A549 (cell line): ENCODE measurements at regions not wholly inside any gene's neighbourhood (a gene's known extent, or its start where the extent isn't known, plus 50 kb on each side); places are given as distances from the start of the nearest gene placed in this dataset.

Experiments used
- ATAC-seq, 2 experiments: fragments of 200-7000 bp in 1 of 2; fragments of >200 bp in 1 of 2; cut with Nextera tagmentation in 1 of 2; cut with Tn5 transposase in 1 of 2; 3 replicates each; pipeline versions ENCODE4 v1.8.0 to v1.9.1; 2018 to 2020; ENCODE audit warnings: mild to moderate bottlenecking in 1 of 2, moderate library complexity in 1 of 2
- CTCF ChIA-PET: fragments of 300-600 bp; sonication (Branson Sonifier 250); formaldehyde crosslinking; extraction: SDS; loops from one replicate; lab custom pipeline; 2021; ENCODE audit warnings: antibody characterized with exemption, inconsistent platforms; lab: Yijun Ruan, JAX
- POLR2A ChIA-PET: fragments of 350-600 bp; formaldehyde crosslinking; extraction: SDS; loops from one replicate; lab custom pipeline; 2021; ENCODE audit warnings: antibody characterized with exemption, inconsistent platforms; lab: Yijun Ruan, JAX
- DNase-seq, 2 experiments: peaks; one replicate each; pipeline versions ENCODE4 v3.0.0 to v3.0.0-alpha.2; 2011 to 2016; ENCODE audit warnings: low read depth in 1 of 2, low spot score in 1 of 2
- FAIRE-seq: peaks from 2 replicates; lab custom pipeline; 2011; peaks lifted over from hg19 to GRCh38; lab: Jason Lieb, UNC
- H3K27ac ChIP-seq, 2 experiments: fragments of >200 bp; sonication (Bioruptor Twin); formaldehyde crosslinking; 3 replicates each; pipeline ENCODE4 v1.5.1; 2016 to 2017
- H3K4me1 ChIP-seq: fragments of >200 bp; sonication (Bioruptor Twin); formaldehyde crosslinking; 3 replicates; pipeline ENCODE4 v1.6.1; 2016
- H3K4me2 ChIP-seq: fragments of >200 bp; sonication (Bioruptor Twin); formaldehyde crosslinking; 3 replicates; pipeline ENCODE4 v1.6.1; 2016
- H3K4me3 ChIP-seq: fragments of >200 bp; sonication (Bioruptor Twin); formaldehyde crosslinking; 3 replicates; pipeline ENCODE4 v1.5.1; 2016
- H3K9me3 ChIP-seq: fragments of >200 bp; sonication (Bioruptor Twin); formaldehyde crosslinking; 3 replicates; pipeline ENCODE4 v1.6.1; 2016
- BCL3 ChIP-seq: fragments of >200 bp; sonication (Bioruptor Twin); formaldehyde crosslinking; IDR thresholded peaks from 3 replicates; pipeline ENCODE4 v1.6.1; 2016
- BHLHE40 ChIP-seq: IDR thresholded peaks from 2 replicates; pipeline ENCODE4 v1.6.1; 2012; ENCODE audit warnings: low read depth, low read length, inconsistent platforms
- CBX2 ChIP-seq: fragments of 200-600 bp; sonication (generic); IDR thresholded peaks from 2 replicates; pipeline ENCODE4 v1.6.1; 2016; ENCODE audit warnings: low read depth, mild to moderate bottlenecking, borderline replicate concordance
- CBX8 ChIP-seq: fragments of 200-600 bp; sonication (generic); IDR thresholded peaks from 2 replicates; pipeline ENCODE4 v1.6.1; 2016
- CEBPB ChIP-seq, 2 experiments: fragments of >200 bp in 1 of 2; sonication (Bioruptor Twin) in 1 of 2; formaldehyde crosslinking in 1 of 2; IDR thresholded peaks; 2 replicates each; pipeline ENCODE4 v1.6.1; 2012 to 2016
- CHD2 ChIP-seq: fragments of 150-350 bp; IDR thresholded peaks from 2 replicates; pipeline ENCODE4 v1.6.1; 2014; ENCODE audit warnings: low read length; ENCODE audit not compliant: partially characterized antibody
- E2F6 ChIP-seq: IDR thresholded peaks from 2 replicates; pipeline ENCODE4 v1.6.1; 2012; ENCODE audit warnings: low read depth, borderline replicate concordance
- EHMT2 ChIP-seq: fragments of 200-600 bp; sonication (generic); IDR thresholded peaks from 2 replicates; pipeline ENCODE4 v1.6.1; 2016; ENCODE audit warnings: antibody characterized with exemption, low read depth, mild to moderate bottlenecking, moderate library complexity
- ESRRA ChIP-seq: fragments of 150-350 bp; IDR thresholded peaks from 2 replicates; pipeline ENCODE4 v1.6.1; 2014; ENCODE audit warnings: mild to moderate bottlenecking, low read length, borderline replicate concordance
- FOSB ChIP-seq: fragments of 250-450 bp; sonication (Bioruptor Pico); IDR thresholded peaks from 2 replicates; pipeline ENCODE4 v1.5.0; 2020; ENCODE audit warnings: mild to moderate bottlenecking, moderate library complexity
- FOSL2 ChIP-seq, 2 experiments: fragments of 450-650 bp in 1 of 2; fragments of >200 bp in 1 of 2; sonication (Bioruptor Twin) in 1 of 2; formaldehyde crosslinking; IDR thresholded peaks; 2 replicates each; pipeline versions ENCODE4 v1.5.0 to v1.6.1; 2016 to 2020; ENCODE audit warnings: mild to moderate bottlenecking in 1 of 2, moderate library complexity in 1 of 2
- FOXS1 ChIP-seq: fragments of 250-450 bp; sonication (Bioruptor Pico); IDR thresholded peaks from 2 replicates; pipeline ENCODE4 v1.5.0; 2020; ENCODE audit warnings: mild to moderate bottlenecking, moderate library complexity
- HDAC2 ChIP-seq: fragments of 200-600 bp; sonication (generic); IDR thresholded peaks from 2 replicates; pipeline ENCODE4 v1.6.1; 2016
- HEYL ChIP-seq: fragments of 250-450 bp; sonication (Bioruptor Pico); IDR thresholded peaks from 2 replicates; pipeline ENCODE4 v1.8.0; 2021; ENCODE audit warnings: mild to moderate bottlenecking, moderate library complexity
- HOXB13 ChIP-seq: fragments of 250-450 bp; sonication (Bioruptor Pico); IDR thresholded peaks from 2 replicates; pipeline ENCODE4 v1.5.0; 2020; ENCODE audit warnings: low read depth, mild to moderate bottlenecking, moderate library complexity
- JUNB ChIP-seq: fragments of >200 bp; sonication (Bioruptor Twin); formaldehyde crosslinking; IDR thresholded peaks from 2 replicates; pipeline ENCODE4 v1.6.1; 2016
- KDM1A ChIP-seq: fragments of 200-600 bp; sonication (generic); IDR thresholded peaks from 2 replicates; pipeline ENCODE4 v1.6.1; 2016; ENCODE audit warnings: low read depth, mild to moderate bottlenecking
- KDM5A ChIP-seq: fragments of 200-600 bp; sonication (generic); IDR thresholded peaks from 2 replicates; pipeline ENCODE4 v1.6.1; 2016; ENCODE audit warnings: antibody characterized with exemption, mild to moderate bottlenecking
- MAFK ChIP-seq: fragments of 450-650 bp; IDR thresholded peaks from 2 replicates; pipeline ENCODE4 v1.6.1; 2014; ENCODE audit not compliant: partially characterized antibody
- MYC ChIP-seq: IDR thresholded peaks from 2 replicates; pipeline ENCODE4 v1.6.1; 2012; ENCODE audit warnings: mild to moderate bottlenecking, inconsistent platforms, low read length, improper control_type of control experiment, borderline replicate concordance
- NFE2L2 ChIP-seq: fragments of 150-350 bp; conservative IDR thresholded peaks from 2 replicates; pipeline ENCODE4 v1.6.1; 2014; ENCODE audit warnings: low read length
- NPAS2 ChIP-seq: fragments of 250-450 bp; sonication (Bioruptor Pico); IDR thresholded peaks from 2 replicates; pipeline ENCODE4 v1.8.0; 2022; ENCODE audit warnings: mild to moderate bottlenecking, moderate library complexity, borderline replicate concordance
- NR3C1 ChIP-seq: fragments of >200 bp; sonication (Bioruptor Twin); formaldehyde crosslinking; IDR thresholded peaks from 3 replicates; pipeline ENCODE4 v1.6.1; 2017
- PHF8 ChIP-seq: fragments of 200-600 bp; sonication (generic); IDR thresholded peaks from 2 replicates; pipeline ENCODE4 v1.6.1; 2016; ENCODE audit warnings: low read depth, mild to moderate bottlenecking, antibody characterized with exemption, moderate library complexity, borderline replicate concordance
- POLR2A ChIP-seq: IDR thresholded peaks from 2 replicates; pipeline ENCODE4 v1.6.1; 2012; ENCODE audit warnings: mild to moderate bottlenecking, low read length
- RAD21 ChIP-seq, 2 experiments: fragments of >200 bp in 1 of 2; sonication (Bioruptor Twin) in 1 of 2; formaldehyde crosslinking in 1 of 2; IDR thresholded peaks in 1 of 2; conservative IDR thresholded peaks in 1 of 2; 2 replicates in 1 of 2; 3 replicates in 1 of 2; pipeline ENCODE4 v1.6.1; 2012 to 2018; ENCODE audit warnings: inconsistent platforms in 1 of 2
- RARB ChIP-seq: fragments of 250-450 bp; sonication (Bioruptor Pico); IDR thresholded peaks from 2 replicates; pipeline ENCODE4 v1.8.0; 2021; ENCODE audit warnings: mild to moderate bottlenecking, moderate library complexity
- SMC3 ChIP-seq: fragments of >200 bp; sonication (Bioruptor Twin); formaldehyde crosslinking; IDR thresholded peaks from 3 replicates; pipeline ENCODE4 v1.6.1; 2018; ENCODE audit warnings: inconsistent platforms
- TP53 ChIP-seq: fragments of 250-450 bp; sonication (Bioruptor Pico); IDR thresholded peaks from 2 replicates; pipeline ENCODE4 v1.5.0; 2021; ENCODE audit warnings: mild to moderate bottlenecking, moderate library complexity
- ZNF302 ChIP-seq: fragments of 250-450 bp; sonication (Bioruptor Pico); IDR thresholded peaks from 2 replicates; pipeline ENCODE4 v1.9.0; 2021; ENCODE audit warnings: inconsistent platforms, mild to moderate bottlenecking, moderate library complexity
- ZSCAN20 ChIP-seq: fragments of 250-450 bp; sonication (Bioruptor Pico); IDR thresholded peaks from 2 replicates; pipeline ENCODE4 v1.8.0; 2022; ENCODE audit warnings: mild to moderate bottlenecking, moderate library complexity
- WGBS: methylation state at CpG from one replicate; pipeline ENCODE4 v1.1.6; 2017; ENCODE audit errors: missing lambda C conversion rate; 5-methylcytosine and 5-hydroxymethylcytosine counted together
- TF ChIP-seq, protein P1 (sequence below): fragments of 200-600 bp; sonication (generic); IDR thresholded peaks from 2 replicates; pipeline ENCODE4 v1.6.1; 2016; ENCODE audit warnings: antibody characterized with exemption, mild to moderate bottlenecking, moderate library complexity
- TF ChIP-seq, protein P2 (sequence below): fragments of >200 bp; sonication (Bioruptor Twin); formaldehyde crosslinking; IDR thresholded peaks from 2 replicates; pipeline ENCODE4 v1.6.1; 2016

- Histone ChIP-seq H3K27ac (no peak overlapping the region), H3K9me3 (peaks cover 22% of the 10 kb centered on the region), H3K4me2 (no peak overlapping the region), H3K4me3 (no peak overlapping the region), H3K4me1 (no peaks in the 10 kb centered on the region)
- POLR2A ChIA-PET: no interaction called here
- no peak for ATAC-seq
- TF ChIP-seq FOXS1 (CRISPR knock-in tag) (no peak), CHD2 (no peak), CBX8 (no peak)
- CTCF ChIA-PET: no interaction called here
- DNase-seq: no peak
- FAIRE-seq: no peak
Observed at GRCh38 chr2:77839102-77839501, 316.9 kb upstream of the LRRTM4 start.

- ATAC-seq (no peak), FAIRE-seq (no peak), DNase-seq (no peak)
- TF ChIP-seq EHMT2: no peak
- TF ChIP-seq HOXB13 (CRISPR knock-in tag): no peak
- TF ChIP-seq E2F6: no peak
- TF ChIP-seq MYC: no peak
- no peak for TF ChIP-seq CEBPB (IDR thresholded peaks at IDR 0.05)
- TF ChIP-seq KDM1A: no peak
- TF ChIP-seq ZSCAN20 (CRISPR knock-in tag): no peak
- no peak for TF ChIP-seq CBX2
- no peak for TF ChIP-seq TP53 (CRISPR knock-in tag)
- TF ChIP-seq PHF8: no peak
- TF ChIP-seq MAFK: no peak
- TF ChIP-seq POLR2A: no peak
- TF ChIP-seq NPAS2 (CRISPR knock-in tag): no peak
- TF ChIP-seq KDM5A: no peak
- TF ChIP-seq BCL3: no peak
- no peak for TF ChIP-seq NR3C1
- no peak for TF ChIP-seq CHD2
- TF ChIP-seq ESRRA: no peak
- ChIA-PET POLR2A (no interaction called here), CTCF (no interaction called here)
- Histone ChIP-seq H3K9me3 (peaks cover 21% of the 10 kb centered on the region; the same call in 2 of the 3 replicates), H3K4me3 (no peak overlapping the region), H3K4me2 (no peak overlapping the region), H3K27ac (no peak overlapping the region), H3K4me1 (no peaks in the 10 kb centered on the region)
Observed at GRCh38 chr2:77862120-77862519, 339.9 kb upstream of the LRRTM4 start.

GRCh38 chr2:77864426-77864825 is 342.2 kb upstream of the LRRTM4 start:
- 6% methylated on average over 4 of the region's 4 CpGs for WGBS
- FAIRE-seq: no peak
- TF ChIP-seq KDM5A (no peak), ZSCAN20 (CRISPR knock-in tag) (no peak), KDM1A (no peak), ZNF302 (CRISPR knock-in tag) (no peak), FOSB (CRISPR knock-in tag) (no peak), FOSL2 (IDR thresholded peaks at IDR 0.05) (no peak), FOSL2 (CRISPR knock-in tag; IDR thresholded peaks at IDR 0.05) (no peak), HDAC2 (no peak), SMC3 (no peak), HOXB13 (CRISPR knock-in tag) (no peak), BHLHE40 (no peak), JUNB (no peak), NFE2L2 (no peak), HEYL (CRISPR knock-in tag) (no peak), MAFK (no peak), RARB (CRISPR knock-in tag) (no peak), RAD21 (conservative IDR thresholded peaks at IDR 0.05 in 1 of 2, IDR thresholded peaks at IDR 0.05 in 1 of 2) (no peak)
- TF ChIP-seq, protein P1, sequence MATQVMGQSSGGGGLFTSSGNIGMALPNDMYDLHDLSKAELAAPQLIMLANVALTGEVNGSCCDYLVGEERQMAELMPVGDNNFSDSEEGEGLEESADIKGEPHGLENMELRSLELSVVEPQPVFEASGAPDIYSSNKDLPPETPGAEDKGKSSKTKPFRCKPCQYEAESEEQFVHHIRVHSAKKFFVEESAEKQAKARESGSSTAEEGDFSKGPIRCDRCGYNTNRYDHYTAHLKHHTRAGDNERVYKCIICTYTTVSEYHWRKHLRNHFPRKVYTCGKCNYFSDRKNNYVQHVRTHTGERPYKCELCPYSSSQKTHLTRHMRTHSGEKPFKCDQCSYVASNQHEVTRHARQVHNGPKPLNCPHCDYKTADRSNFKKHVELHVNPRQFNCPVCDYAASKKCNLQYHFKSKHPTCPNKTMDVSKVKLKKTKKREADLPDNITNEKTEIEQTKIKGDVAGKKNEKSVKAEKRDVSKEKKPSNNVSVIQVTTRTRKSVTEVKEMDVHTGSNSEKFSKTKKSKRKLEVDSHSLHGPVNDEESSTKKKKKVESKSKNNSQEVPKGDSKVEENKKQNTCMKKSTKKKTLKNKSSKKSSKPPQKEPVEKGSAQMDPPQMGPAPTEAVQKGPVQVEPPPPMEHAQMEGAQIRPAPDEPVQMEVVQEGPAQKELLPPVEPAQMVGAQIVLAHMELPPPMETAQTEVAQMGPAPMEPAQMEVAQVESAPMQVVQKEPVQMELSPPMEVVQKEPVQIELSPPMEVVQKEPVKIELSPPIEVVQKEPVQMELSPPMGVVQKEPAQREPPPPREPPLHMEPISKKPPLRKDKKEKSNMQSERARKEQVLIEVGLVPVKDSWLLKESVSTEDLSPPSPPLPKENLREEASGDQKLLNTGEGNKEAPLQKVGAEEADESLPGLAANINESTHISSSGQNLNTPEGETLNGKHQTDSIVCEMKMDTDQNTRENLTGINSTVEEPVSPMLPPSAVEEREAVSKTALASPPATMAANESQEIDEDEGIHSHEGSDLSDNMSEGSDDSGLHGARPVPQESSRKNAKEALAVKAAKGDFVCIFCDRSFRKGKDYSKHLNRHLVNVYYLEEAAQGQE: no peak
- TF ChIP-seq, protein P2, sequence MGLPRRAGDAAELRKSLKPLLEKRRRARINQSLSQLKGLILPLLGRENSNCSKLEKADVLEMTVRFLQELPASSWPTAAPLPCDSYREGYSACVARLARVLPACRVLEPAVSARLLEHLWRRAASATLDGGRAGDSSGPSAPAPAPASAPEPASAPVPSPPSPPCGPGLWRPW: no peak
- POLR2A ChIA-PET: no interaction called here
- Histone ChIP-seq H3K4me2 (no peak overlapping the region), H3K27ac (no peak overlapping the region), H3K4me1 (no peaks in the 10 kb centered on the region), H3K9me3 (peaks cover 13% of the 10 kb centered on the region; the same call in 2 of the 3 replicates), H3K4me3 (no peak overlapping the region)
- no peak for DNase-seq
- no peak for ATAC-seq
- CTCF ChIA-PET: no interaction called here
